Osteoblast (primary cell): ENCODE measurements at regions not wholly inside any gene's neighbourhood (a gene's known extent, or its start where the extent isn't known, plus 50 kb on each side); places are given as distances from the start of the nearest gene placed in this dataset.

Source experiments
- DNase-seq: peaks from one replicate; pipeline ENCODE4 v3.0.0; 2011; ENCODE audit warnings: low spot score, mixed read lengths; ENCODE audit not compliant: insufficient read length; ENCODE audit errors: missing footprints
- H2AFZ ChIP-seq: 2 replicates; pipeline ENCODE4 v1.6.0; 2011; ENCODE audit warnings: mild to moderate bottlenecking, low read length
- H3K27ac ChIP-seq: 2 replicates; pipeline ENCODE4 v1.5.1; 2011; ENCODE audit warnings: mild to moderate bottlenecking, low read depth, low read length, moderate library complexity
- H3K27me3 ChIP-seq: 2 replicates; pipeline ENCODE4 v1.6.0; 2012; ENCODE audit warnings: mild to moderate bottlenecking, control low read depth, inconsistent platforms, low read length, moderate library complexity; ENCODE audit not compliant: insufficient read depth
- H3K36me3 ChIP-seq: 2 replicates; pipeline ENCODE4 v1.5.1; 2011; ENCODE audit warnings: mild to moderate bottlenecking, low read length, control low read depth, moderate library complexity; ENCODE audit not compliant: insufficient read depth
- H3K4me1 ChIP-seq: 2 replicates; pipeline ENCODE4 v1.5.1; 2011; ENCODE audit warnings: mild to moderate bottlenecking, low read length, control low read depth, moderate library complexity; ENCODE audit not compliant: insufficient read depth
- H3K4me2 ChIP-seq: 2 replicates; pipeline ENCODE4 v1.6.0; 2011; ENCODE audit warnings: mild to moderate bottlenecking, low read length; ENCODE audit not compliant: insufficient read depth
- H3K4me3 ChIP-seq: fragments of 200-600 bp; sonication (generic); 3 replicates; pipeline ENCODE4 v1.5.1; 2012; ENCODE audit warnings: mild to moderate bottlenecking, low read length, inconsistent platforms; ENCODE audit not compliant: insufficient read depth
- H3K79me2 ChIP-seq: 2 replicates; pipeline ENCODE4 v1.6.0; 2012; ENCODE audit warnings: mild to moderate bottlenecking, low read length, control low read depth, inconsistent platforms; ENCODE audit not compliant: insufficient read depth
- H3K9me3 ChIP-seq: 2 replicates; pipeline ENCODE4 v1.5.1; 2011; ENCODE audit warnings: low read depth, low read length, control low read depth
- H4K20me1 ChIP-seq: 2 replicates; pipeline ENCODE4 v1.6.0; 2012; ENCODE audit warnings: mild to moderate bottlenecking, low read length, control low read depth; ENCODE audit not compliant: insufficient read depth
- TF ChIP-seq, protein P1 (sequence below): IDR thresholded peaks from 2 replicates; pipeline ENCODE4 v1.5.1; 2011; ENCODE audit warnings: mild to moderate bottlenecking, low read depth, low read length, moderate library complexity; ENCODE audit errors: extremely low read depth

DNA sequence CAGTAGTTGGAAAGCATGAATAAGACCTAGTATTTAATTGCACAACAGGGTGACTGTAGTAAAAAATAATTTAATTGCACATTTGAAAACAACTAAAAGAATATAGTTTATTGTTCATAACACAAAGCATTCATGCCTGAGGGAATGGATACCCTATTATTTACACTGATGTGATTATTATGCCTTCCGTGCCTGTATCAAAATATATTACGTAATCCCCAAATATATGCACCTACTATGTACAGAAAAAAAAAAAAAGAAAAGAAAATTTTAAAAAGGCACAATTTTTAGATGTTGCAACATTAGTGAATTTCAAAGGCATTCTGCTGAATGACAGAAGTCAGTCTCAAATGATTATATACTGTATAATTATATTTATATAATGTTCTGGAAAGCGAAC lies 647.2 kb upstream of the BCHE start:
- no peaks in the 10 kb centered on the region for H3K4me1 ChIP-seq
- TF ChIP-seq, protein P1, sequence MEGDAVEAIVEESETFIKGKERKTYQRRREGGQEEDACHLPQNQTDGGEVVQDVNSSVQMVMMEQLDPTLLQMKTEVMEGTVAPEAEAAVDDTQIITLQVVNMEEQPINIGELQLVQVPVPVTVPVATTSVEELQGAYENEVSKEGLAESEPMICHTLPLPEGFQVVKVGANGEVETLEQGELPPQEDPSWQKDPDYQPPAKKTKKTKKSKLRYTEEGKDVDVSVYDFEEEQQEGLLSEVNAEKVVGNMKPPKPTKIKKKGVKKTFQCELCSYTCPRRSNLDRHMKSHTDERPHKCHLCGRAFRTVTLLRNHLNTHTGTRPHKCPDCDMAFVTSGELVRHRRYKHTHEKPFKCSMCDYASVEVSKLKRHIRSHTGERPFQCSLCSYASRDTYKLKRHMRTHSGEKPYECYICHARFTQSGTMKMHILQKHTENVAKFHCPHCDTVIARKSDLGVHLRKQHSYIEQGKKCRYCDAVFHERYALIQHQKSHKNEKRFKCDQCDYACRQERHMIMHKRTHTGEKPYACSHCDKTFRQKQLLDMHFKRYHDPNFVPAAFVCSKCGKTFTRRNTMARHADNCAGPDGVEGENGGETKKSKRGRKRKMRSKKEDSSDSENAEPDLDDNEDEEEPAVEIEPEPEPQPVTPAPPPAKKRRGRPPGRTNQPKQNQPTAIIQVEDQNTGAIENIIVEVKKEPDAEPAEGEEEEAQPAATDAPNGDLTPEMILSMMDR = no peak
- H3K4me3 ChIP-seq = no peak overlapping the region
- no peaks in the 10 kb centered on the region for H3K9me3 ChIP-seq
- no peak for DNase-seq
- H3K79me2 ChIP-seq = no peaks in the 10 kb centered on the region
- H3K36me3 ChIP-seq = no peaks in the 10 kb centered on the region
- H2AFZ ChIP-seq = no peak overlapping the region
- no peak overlapping the region for H3K4me2 ChIP-seq
- H3K27me3 ChIP-seq = no peaks in the 10 kb centered on the region
- H3K27ac ChIP-seq = no peak overlapping the region
- H4K20me1 ChIP-seq = no peaks in the 10 kb centered on the region

DNA sequence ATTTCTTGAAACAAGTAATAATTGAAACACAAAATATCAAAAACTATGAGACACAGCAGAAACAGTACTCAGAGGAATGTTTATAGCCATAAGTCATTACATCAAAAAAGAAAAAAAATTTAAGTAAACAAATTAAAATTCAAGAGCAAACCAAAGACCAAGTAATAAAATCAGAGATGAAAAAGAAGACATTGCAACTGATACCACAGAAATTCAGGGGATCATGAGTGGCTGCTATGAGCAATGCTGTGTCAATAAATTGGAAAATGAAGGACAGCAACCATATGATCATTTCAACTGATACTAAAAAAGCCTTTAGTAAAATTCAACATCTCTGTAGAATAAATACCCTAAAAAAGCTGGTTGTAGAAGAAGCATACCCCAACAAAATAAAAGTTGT lies 644.1 kb upstream of the BCHE start:
- Histone ChIP-seq H2AFZ (no peak overlapping the region), H3K36me3 (no peaks in the 10 kb centered on the region), H3K27ac (no peak overlapping the region), H3K4me1 (no peaks in the 10 kb centered on the region), H3K79me2 (no peaks in the 10 kb centered on the region), H3K27me3 (no peaks in the 10 kb centered on the region), H3K9me3 (peaks cover 4% of the 10 kb centered on the region), H3K4me2 (no peak overlapping the region), H4K20me1 (no peaks in the 10 kb centered on the region), H3K4me3 (no peak overlapping the region)
- TF ChIP-seq, protein P1 = no peak
- no peak for DNase-seq

DNA sequence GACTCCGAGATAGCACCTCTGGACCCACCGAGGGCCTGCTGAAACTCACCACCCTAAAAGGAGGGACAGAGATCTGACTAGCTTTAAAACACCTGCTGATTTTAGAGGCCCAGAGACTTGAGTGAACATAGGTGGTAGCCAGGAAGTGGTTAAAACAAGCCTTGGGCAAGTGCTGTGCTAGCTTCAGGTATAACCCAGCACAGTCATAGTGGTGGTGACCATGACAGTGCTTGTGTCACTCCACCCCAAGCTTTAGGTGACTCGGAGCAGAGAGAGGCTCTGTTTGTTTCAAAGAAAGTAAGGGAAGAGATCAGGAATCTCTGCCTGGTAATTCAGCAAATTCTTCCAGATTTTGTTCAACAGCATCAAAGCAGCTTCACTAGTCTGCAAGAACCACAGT lies 641.1 kb upstream of the BCHE start:
- Histone ChIP-seq H3K9me3 (peaks cover 4% of the 10 kb centered on the region), H3K4me2 (no peak overlapping the region), H4K20me1 (no peaks in the 10 kb centered on the region), H3K36me3 (no peaks in the 10 kb centered on the region), H3K27ac (no peak overlapping the region), H3K4me1 (no peaks in the 10 kb centered on the region), H3K27me3 (no peaks in the 10 kb centered on the region), H3K4me3 (no peak overlapping the region), H3K79me2 (no peaks in the 10 kb centered on the region), H2AFZ (no peak overlapping the region)
- no peak for DNase-seq
- TF ChIP-seq, protein P1 = no peak

DNA sequence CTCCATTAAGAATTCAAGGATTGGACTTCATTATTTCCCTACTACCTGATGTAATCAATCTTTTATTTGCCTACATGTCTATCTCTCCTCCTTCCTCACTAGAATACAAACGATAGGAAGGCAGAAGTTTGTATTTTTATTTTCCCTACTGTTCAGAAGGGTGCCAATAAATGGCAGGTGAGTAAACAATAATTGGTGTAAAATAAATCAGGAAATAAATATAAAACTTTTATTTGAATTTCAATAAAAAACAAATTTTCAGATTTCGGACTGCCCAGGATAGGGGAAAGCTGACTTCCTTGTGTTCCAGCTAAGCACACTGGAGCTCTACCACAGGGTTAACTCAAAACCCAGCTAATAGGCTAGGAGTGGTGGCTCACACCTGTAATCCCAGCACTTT lies 636.3 kb upstream of the BCHE start:
- H3K4me2 ChIP-seq = no peak overlapping the region
- H3K4me3 ChIP-seq = no peak overlapping the region
- no peaks in the 10 kb centered on the region for H3K36me3 ChIP-seq
- no peaks in the 10 kb centered on the region for H3K79me2 ChIP-seq
- no peak overlapping the region for H2AFZ ChIP-seq
- H3K27ac ChIP-seq = no peak overlapping the region
- H3K4me1 ChIP-seq = no peaks in the 10 kb centered on the region
- no peaks in the 10 kb centered on the region for H3K27me3 ChIP-seq
- no peaks in the 10 kb centered on the region for H4K20me1 ChIP-seq
- TF ChIP-seq, protein P1 = no peak
- H3K9me3 ChIP-seq = peaks cover 13% of the 10 kb centered on the region
- DNase-seq = no peak
